ENCODE measurements at regions not wholly inside any gene's neighbourhood (a gene's known extent, or its start where the extent isn't known, plus 50 kb on each side); places are given as distances from the start of the nearest gene placed in this dataset.

- DNase-seq, result no peak
These were observed 451.1 kb upstream of the SOX5 start for GRCh38 chr12:24400533-24400932.

GRCh38 chr12:24398605-24399004 lies 449.1 kb upstream of the SOX5 start:
- no peak for DNase-seq

GRCh38 chr12:24396224-24396623 lies 446.8 kb upstream of the SOX5 start:
- DNase-seq, result no peak

DNA sequence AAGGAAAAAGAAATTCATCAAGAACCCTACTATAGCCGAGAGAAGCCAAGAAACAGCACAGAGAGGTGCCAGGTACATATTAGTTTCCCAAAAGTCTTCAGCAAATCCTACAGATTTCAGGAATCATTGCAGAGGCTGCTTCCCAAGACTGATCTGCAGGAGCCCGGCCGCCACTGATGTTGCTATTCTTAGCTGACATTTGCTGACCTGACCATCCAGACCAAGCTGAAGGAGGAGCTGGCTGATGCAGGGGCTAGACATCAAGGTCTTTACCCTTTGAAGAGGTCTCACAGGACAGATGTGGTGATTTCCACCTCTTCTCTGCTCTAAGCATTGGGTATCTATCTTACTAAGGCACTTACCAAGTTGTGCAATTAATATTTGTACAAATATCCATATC lies 444.8 kb upstream of the SOX5 start:
- DNase-seq, result no peak

DNA sequence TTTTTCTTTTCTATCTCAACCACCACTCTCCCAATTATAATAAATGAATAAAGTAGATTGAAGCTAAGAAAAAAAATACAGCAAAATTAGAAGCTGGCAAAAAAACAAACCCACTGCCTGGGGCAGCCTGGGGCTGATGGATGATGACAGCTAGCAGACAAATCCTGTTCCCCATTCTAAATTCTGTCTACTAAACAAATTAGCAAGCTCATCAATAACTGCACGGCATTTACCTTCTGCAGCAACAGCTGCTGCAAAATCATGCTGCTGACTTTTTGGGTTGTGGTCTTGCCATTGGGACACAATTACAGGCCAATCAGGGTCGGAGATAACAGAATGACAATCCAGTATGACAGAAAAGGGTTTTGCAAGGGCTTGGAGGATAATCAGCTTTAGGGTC lies 443.6 kb upstream of the SOX5 start:
- DNase-seq, result no peak

DNA sequence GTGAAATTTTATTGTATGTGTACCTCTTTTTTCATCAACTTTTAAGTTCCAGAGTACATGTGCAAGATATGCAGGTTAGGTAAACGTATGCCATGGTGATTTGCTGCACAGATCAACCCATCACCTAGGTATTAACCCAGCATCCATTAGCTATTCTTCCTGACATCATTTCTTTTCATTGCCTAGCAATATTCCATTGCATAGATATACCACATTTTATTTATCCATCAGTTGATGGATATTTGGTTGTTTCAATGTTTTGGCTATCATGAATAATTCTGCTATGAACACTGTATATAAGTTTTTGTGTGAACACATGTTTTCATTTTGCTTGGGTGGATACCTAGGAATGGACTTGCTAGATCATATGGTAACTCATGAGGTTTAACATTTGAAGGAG lies 439.9 kb upstream of the SOX5 start:
- no peak for DNase-seq

- no peak for DNase-seq
These were observed 437.9 kb upstream of the SOX5 start for GRCh38 chr12:24387381-24387780.

DNA sequence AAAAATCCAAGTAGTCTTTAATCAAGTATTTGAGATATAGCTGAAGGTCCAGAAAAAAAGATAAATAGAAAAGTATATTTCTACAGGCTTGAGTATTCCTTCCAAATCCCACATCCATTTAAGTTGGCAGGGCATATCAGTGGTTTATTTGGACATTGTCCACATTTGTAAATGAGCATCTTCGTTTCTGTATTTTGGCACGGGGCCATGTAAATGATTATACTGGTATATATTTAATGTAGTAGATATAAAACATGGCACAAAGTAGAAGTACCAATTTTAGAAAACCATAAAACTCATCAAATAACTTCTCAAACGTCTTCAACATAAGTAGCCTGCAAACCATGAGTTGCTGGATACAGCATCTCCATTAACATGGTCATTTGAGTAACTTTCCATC lies 437.4 kb upstream of the SOX5 start:
- DNase-seq, result no peak

DNA sequence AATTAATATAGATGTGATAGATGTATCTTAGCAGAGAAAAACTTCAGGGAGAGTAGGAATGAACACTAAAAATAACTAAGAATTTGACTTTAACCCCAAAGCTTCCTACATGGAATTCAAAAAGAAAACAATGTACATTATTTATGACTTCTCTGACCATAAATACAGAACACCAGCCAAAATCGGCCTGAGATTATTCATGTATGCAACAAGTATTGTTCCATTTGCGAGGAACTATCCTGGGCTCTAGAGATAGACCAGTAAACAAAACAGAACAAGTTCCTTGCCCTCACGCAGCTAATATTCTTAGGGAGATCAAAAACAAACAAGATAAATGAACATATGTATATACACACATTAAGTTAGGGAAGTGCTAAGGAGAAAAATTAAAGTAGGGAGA lies 432.3 kb upstream of the SOX5 start:
- DNase-seq, result no peak

- no peak for DNase-seq
These were observed 430.5 kb upstream of the SOX5 start for GRCh38 chr12:24379861-24380521.

- no peak for DNase-seq
These were observed 430.0 kb upstream of the SOX5 start for GRCh38 chr12:24379433-24379832.

DNA sequence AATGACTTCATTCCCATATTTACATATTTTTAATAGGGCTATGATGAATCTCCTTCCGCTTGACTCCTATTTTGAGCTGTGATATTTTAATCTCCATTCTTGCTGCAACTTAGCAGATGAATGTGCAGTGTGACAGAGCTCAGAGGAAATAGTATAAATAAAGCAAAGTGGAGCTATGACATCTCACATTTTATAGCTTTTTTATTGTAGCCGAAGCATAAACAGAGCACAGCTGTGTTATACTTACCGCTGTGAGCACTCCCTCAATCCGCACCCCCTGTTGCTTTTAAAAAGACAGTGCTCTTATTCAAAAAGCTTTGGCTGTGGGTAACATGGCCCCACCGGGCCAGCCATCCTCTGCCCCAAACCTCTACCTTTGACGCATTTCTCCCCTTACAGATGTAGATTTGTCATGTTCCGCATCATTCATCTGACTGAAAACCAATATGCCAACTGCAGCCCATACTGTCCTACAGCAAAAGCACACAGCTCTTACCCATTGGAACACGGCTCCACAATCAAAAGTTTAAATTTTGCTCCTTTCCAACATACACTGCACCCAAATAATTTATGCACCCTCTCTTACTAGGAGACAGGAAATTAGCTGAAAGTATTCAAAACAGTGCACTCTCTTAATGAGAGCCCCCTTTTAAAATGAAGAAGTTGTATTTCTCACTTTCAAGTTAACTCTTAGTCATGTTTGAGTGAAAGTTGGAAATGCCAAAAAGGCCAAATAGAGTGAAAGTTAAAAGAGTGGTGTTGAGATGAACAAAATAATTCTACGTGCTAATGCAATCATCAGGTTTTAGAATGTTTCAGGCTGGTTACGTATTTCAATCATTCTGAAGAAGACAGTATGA lies 429.3 kb upstream of the SOX5 start:
- DNase-seq, result peak; percentile 25 to 74

DNA sequence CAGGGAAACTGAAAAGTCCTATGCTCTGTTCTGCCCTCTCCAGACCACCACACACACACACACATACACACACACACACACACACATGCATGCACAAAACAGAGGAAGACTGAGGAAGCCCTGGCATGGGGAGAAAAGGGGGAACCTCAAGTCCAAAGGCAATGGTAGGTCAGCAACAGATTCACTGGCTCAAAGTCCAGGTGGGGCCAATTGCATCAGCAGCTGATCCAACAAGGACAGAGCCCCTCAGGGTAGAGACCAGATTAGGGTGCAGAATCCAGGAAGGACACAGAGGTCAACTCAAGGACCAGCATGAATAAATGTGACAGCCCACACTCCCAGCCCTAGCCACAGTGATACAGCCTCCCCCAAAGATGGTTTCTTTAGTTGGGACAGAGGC lies 425.0 kb upstream of the SOX5 start:
- DNase-seq, result no peak

DNA sequence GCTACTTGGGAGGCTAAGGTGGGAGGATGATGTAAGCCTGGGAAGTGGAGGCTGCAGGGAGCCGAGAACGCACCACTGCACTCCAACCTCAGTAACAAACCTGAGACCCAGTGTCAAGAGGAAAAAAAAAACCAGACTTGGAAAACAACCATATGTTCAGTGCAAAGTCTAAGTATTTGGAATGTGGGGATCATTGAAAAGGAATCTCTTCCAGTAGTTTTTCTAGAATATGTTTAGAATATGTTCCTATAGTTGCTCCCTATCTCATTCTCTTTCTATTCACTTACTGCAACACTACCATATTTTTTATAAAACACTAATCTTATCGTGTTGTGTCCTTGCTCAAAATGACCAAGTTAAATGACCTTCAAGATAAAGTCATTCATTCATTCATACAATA lies 423.5 kb upstream of the SOX5 start:
- no peak for DNase-seq

GRCh38 chr12:24366514-24366913 lies 417.0 kb upstream of the SOX5 start:
- no peak for DNase-seq

DNA sequence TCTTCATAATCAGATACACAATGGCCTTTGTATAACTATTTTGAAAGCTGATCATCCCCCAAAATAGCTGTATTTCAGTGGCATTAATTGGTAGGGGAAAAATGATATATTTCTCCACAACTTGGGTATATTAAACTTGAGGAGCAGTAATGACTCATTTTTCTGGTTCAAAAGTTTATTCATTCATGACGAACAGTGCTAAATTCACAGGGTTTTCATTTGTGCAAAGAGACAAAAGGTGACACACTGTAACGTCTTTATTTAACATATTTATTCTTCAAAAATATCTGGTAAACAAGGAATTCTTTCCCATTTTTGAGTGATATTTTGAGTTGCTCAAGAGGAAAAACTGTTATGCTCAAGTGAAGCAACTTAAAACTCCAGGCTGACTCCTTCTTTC lies 415.5 kb upstream of the SOX5 start:
- DNase-seq, result no peak

DNA sequence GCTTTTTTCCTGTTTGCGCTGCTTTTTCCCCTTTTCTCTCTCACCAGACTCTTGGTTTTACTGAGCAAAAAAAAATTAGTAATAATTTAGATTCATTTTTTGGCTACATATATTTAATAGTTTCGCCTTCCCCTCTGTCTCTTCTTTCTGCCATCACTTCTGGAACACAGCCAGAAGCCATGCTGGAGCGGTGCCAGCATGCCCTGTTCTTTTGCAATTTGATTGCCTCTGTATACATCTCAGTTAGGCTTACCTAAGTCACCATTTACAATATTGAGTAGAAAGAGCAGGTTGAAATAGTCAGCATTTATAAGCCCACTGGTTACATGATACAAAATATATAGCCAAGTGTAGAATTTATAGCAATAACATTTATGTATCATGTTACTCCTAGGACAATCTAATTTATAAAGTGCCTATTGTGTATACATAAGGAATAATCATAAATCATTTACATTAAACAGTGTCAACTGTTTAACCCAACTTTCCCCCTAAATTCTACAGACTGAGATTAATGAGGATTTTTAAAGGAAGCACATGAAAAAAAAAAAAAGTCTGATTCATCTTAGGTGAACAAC lies 413.8 kb upstream of the SOX5 start:
- peak; percentile 48 to 73 for DNase-seq

GRCh38 chr12:24361877-24362580 lies 412.6 kb upstream of the SOX5 start:
- DNase-seq, result no peak

DNA sequence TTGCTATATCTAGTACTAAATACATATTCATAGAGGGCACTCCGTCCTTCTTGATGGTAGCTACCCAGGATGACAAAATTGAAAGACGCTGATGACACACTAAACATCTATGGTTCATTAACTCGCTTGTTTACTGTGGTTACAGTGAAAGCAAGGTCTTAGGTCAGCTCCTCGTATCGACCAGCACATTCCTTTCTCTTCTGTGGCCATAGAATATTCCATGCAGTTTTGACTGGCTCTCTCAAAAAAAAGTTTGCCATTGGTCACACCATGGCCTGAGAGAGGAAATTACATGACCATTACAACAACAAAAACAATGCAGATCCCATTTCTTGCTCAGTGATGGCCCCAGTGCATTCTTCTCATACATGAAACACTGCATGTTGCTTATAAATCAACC lies 411.4 kb upstream of the SOX5 start:
- no peak for DNase-seq

DNA sequence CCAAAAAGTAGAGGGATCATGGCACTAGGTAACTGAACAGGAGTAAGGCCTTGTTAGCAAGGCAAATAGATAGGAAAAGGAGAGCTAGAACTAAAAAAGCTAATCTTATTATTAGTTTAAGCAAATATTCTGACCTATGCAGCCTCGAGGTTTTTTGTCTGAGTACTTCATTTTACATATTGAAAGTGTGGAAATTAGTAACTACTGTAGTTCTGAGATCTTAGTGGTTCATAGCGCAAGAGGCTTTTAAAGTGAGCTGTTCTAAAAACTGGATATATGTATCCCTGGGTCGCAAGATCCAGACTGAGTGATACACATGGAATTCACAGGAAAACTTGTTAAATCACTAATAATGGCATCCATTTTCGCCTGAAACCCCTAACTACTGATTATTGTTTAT lies 411.0 kb upstream of the SOX5 start:
- DNase-seq, result no peak

DNA sequence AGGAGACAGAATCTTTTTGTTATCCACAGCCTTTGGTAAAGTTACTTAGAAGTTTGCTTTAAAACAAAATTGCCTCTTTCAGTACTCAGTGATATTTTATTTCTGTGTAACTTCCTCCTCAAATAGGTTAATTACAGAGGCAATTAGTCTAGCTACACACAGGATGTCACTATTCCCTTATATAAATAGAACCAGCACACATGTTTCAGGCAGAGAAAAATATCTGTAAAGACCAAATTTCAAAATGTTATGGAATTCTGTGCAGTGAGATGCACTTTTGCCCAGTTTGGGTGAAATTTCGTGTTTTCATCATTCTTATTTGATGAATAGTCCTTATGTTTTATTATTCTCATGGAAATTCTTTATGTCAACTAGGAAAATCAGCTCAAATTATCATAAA lies 410.6 kb upstream of the SOX5 start:
- DNase-seq, result peak in 1 of 2 experiments; percentile 43

DNA sequence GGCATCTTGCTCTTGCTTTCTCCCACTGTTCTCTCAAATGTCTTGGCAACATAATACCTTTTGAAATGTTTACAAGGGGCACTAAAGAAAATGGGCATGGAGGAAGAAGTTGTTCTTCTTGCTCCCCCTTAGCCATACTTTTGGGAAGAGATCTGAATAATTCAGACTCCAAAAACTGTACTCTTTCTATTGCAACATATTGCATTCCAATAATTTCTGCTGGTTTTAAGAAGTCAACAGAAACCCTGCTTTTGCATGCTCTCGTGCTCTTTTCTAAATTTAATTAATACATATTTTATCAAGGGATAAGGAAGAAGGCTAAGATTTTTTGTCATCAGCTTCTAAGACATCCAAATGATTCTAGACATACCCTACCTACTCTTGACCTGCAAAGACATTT lies 409.9 kb upstream of the SOX5 start:
- no peak for DNase-seq

DNA sequence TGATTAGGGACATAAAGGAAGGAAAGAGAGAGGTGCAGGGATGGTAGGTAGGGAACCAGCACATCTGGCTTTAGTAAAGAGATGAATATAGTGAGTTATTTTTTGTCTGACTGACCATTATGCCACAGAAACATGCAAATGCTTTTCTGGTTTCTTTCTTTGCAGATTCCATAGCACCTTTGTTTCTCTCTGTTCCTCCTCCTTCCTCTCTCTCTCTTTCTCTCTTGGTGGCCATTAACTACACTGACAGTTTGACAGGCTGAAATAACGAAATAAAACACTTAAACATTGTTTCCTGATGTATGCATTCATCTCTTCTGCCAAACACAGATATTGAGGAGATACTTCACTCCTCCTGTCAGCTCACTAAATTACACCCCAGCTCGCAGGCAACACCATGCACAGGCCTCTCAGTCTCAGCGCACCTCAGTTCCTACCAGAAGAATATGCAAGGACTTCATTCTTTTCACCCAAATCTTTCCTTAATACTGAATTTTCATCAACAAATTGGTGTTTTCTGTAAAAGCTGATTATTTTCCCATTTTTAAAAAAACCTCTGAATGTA lies 406.9 kb upstream of the SOX5 start:
- no peak for DNase-seq

All from NCI-H2081 (cell line).